Omental fat pad (tissue), 3 donors: ENCODE measurements at regions not wholly inside any gene's neighbourhood (a gene's known extent, or its start where the extent isn't known, plus 50 kb on each side); places are given as distances from the start of the nearest gene placed in this dataset.

ENCODE experiments used
- ATAC-seq: fragments of 150-250 bp; one replicate; pipeline ENCODE4 v1.9.1; 2016; ENCODE audit warnings: mild to moderate bottlenecking, moderate library complexity; ENCODE audit not compliant: low FRiP score
- DNase-seq: peaks from one replicate; pipeline ENCODE4 v3.0.0-alpha.2; 2019; ENCODE audit warnings: low spot score
- CTCF ChIP-seq, 3 donors: fragments of 450-650 bp; IDR thresholded peaks; one replicate each; pipeline ENCODE4 v1.5.1; 2016 to 2017; ENCODE audit warnings: antibody characterized with exemption in 3 of 3, mild to moderate bottlenecking in 3 of 3, moderate library complexity in 2 of 3

- no peak for TF ChIP-seq CTCF (IDR thresholded peaks at IDR 0.05)
- DNase-seq (no peak), ATAC-seq (no peak)
These were observed 183.6 kb upstream of the STT3B start for GRCh38 chr3:31349001-31349748.

DNA sequence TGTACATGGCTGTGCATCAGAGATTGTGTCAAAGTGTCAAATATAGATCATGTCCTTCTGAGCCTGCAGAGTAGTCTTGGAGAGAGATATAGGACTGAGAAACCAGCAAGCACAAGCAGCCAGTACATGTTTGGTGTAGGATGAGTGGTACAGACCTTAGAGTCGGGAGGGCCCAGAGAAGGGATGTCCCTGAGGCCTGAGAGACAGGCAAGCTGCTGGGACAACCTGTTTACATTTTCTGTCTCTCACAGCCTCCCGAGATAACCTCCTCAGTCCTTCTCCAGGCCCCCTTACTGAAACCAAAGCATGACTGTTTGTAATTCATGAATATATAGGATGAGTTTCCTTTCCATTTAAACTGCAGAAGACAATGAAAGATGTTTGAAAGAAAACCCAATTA lies 182.4 kb upstream of the STT3B start:
- no peak for TF ChIP-seq CTCF (IDR thresholded peaks at IDR 0.05)
- no peak for ATAC-seq

GRCh38 chr3:31352331-31352730 lies 180.4 kb upstream of the STT3B start:
- DNase-seq (no peak), ATAC-seq (no peak)
- no peak for TF ChIP-seq CTCF (IDR thresholded peaks at IDR 0.05)

More for the DNA sequence above, 182.4 kb upstream of the STT3B start:
- no peak for DNase-seq

DNA sequence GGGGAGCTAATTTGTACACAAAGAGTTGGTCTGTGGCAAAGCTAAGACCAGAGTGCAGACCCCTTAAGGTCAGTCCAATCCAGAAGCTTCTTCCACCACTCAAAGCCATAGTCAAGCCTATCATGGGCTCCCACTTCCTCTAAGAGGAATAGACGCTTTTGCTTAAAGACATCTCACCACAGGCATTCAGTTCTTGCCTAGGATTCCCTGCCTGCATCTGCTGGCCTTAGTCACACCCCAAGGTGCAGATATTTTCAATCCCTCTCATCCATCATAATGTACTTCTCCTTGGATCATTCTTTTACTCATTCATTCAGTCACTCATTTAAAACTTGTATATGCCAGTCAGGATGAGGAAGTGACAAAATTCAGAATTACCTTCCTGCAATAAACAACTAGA lies 179.6 kb upstream of the STT3B start:
- ATAC-seq: no peak
- DNase-seq: no peak
- no peak for TF ChIP-seq CTCF (IDR thresholded peaks at IDR 0.05)

DNA sequence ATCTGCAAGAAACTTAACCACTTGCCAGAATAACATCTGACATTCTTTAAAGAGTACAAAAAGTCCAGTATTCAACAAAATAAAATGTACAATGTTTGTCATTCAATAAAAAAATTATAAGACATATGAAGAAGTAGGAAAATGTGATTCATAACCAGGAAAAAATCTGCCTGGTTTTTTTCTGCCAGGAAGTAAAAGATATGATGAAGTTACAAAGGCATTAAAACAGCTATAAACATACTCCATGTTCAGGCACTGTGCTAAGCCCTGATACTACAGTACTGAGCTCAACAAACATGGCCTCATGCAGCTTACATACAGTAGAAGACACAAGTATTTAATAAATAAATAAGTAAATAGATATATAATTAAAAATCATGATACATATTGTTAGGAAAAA lies 178.4 kb upstream of the STT3B start:
- no peak for TF ChIP-seq CTCF (IDR thresholded peaks at IDR 0.05)
- ATAC-seq (no peak), DNase-seq (no peak)

DNA sequence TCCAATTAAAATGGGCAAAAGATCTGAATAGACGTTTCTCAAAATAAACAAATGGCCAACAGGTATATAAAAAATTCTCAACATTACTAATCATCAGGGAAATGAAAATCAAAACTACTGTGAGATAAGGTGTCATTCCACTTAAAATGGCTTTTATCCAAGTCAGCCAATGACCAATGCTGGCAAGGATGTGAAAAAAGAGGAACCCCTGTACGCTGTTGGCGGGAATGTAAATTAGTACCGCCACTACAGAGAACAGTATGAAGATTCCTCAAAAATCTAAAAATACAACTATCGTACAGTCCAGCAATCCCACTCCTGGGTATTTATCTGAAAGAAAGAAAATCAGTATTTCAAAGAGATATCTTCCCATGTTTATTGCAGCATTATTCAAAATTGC lies 176.9 kb upstream of the STT3B start:
- ATAC-seq (no peak), DNase-seq (no peak)
- TF ChIP-seq CTCF (IDR thresholded peaks at IDR 0.05): no peak

GRCh38 chr3:31356941-31357340 lies 175.8 kb upstream of the STT3B start:
- DNase-seq (no peak), ATAC-seq (no peak)
- no peak for TF ChIP-seq CTCF (IDR thresholded peaks at IDR 0.05)
